ENCODE measurements at regions not wholly inside any gene's neighbourhood (a gene's known extent, or its start where the extent isn't known, plus 50 kb on each side); places are given as distances from the start of the nearest gene placed in this dataset.

GRCh38 chr12:127174881-127175280, 1092.1 kb upstream of the TMEM132C start:
- TF ChIP-seq CTCF (IDR thresholded peaks at IDR 0.05) (no peak), POLR2A (IDR thresholded peaks at IDR 0.05) (no peak)
- Histone ChIP-seq H3K27me3 (peaks cover 0 to 13% (median 0%) of the 10 kb centered on the region in 4 donors), H3K36me3 (no peaks in the 10 kb centered on the region), H3K4me3 (no peak overlapping the region), H3K27ac (no peak overlapping the region), H3K4me1 (no peaks in the 10 kb centered on the region), H3K9me3 (peaks cover 0 to 22% (median 19%) of the 10 kb centered on the region in 3 donors)
- DNase-seq: no peak
- intact Hi-C loops (cut with DNase I): no loop called here
- WGBS, 2 donors: 69 to 70% methylated on average over 6 of the region's 6 CpGs

- Histone ChIP-seq H3K27ac (no peak overlapping the region), H3K9me3 (peaks cover 0 to 22% (median 19%) of the 10 kb centered on the region in 3 donors), H3K27me3 (peaks cover 0 to 8% (median 0%) of the 10 kb centered on the region in 4 donors), H3K36me3 (no peaks in the 10 kb centered on the region), H3K4me3 (no peak overlapping the region), H3K4me1 (no peaks in the 10 kb centered on the region)
- TF ChIP-seq POLR2A (IDR thresholded peaks at IDR 0.05): no peak
- TF ChIP-seq CTCF (IDR thresholded peaks at IDR 0.05): no peak
- 81 to 90% methylated on average over 4 of the region's 4 CpGs for WGBS, 2 donors
- intact Hi-C loops (cut with DNase I): no loop called here
- no peak for DNase-seq
These were observed 1091.6 kb upstream of the TMEM132C start for GRCh38 chr12:127175361-127175760.

DNA sequence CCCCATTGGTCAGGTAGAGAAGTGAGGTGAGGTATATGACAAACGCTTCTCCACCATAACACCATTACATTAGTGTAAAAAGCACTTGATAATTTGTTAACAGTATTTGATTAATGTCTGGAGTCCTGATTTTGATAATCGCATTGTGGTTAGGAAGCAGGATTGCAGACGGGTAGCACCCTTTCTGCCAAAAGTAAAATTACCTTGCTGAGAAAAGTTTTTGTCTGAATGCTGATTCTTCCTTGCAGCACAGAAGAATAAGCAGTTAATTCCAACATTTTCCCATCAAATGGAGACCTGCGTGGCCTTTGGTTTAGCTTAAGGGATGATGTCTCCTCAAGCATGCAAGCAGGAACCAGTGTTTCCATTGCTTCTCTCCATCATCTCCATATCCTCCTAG, 1090.2 kb upstream of the TMEM132C start:
- intact Hi-C loops (cut with DNase I): no loop called here
- no peak overlapping the region for H3K27ac ChIP-seq
- no peaks in the 10 kb centered on the region for H3K4me1 ChIP-seq
- no peaks in the 10 kb centered on the region for H3K27me3 ChIP-seq
- TF ChIP-seq CTCF (IDR thresholded peaks at IDR 0.05) (no peak), POLR2A (IDR thresholded peaks at IDR 0.05) (no peak)
- no peaks in the 10 kb centered on the region for H3K36me3 ChIP-seq
- H3K4me3 ChIP-seq: no peak overlapping the region
- no peak for DNase-seq
- 90 to 94% methylated on average over 4 of the region's 4 CpGs for WGBS, 2 donors
- H3K9me3 ChIP-seq: peaks cover 0 to 22% (median 19%) of the 10 kb centered on the region in 3 donors

- WGBS, 2 donors: 77 to 80% methylated on average over 5 of the region's 5 CpGs
These were observed 1088.9 kb upstream of the TMEM132C start for GRCh38 chr12:127178052-127178451.

DNA sequence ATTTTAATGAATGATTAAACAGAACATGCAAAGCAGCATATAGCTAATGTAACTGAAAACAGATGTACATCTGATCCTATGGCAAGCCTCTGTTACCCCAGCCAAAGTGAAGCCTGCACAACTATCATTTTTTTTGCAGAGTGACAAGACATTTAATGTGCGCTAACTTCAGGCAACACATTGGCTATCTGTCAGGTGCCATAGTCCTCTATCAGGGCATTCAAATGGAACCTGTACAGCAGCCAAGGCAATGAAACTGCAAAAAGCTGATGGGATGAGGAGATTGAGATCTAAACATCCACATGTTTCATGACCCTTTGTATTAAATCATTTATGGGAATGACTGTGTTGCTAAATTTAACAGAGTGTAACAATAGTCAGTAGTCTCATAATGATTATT, 1088.5 kb upstream of the TMEM132C start:
- Histone ChIP-seq H3K4me1 (no peaks in the 10 kb centered on the region), H3K9me3 (peaks cover 0 to 22% (median 19%) of the 10 kb centered on the region in 3 donors), H3K27me3 (no peaks in the 10 kb centered on the region), H3K4me3 (no peak overlapping the region), H3K36me3 (no peaks in the 10 kb centered on the region), H3K27ac (no peak overlapping the region)
- 80 to 100% methylated on average over 1 of the region's 1 CpG for WGBS, 2 donors
- intact Hi-C loops (cut with DNase I): no loop called here
- TF ChIP-seq CTCF (IDR thresholded peaks at IDR 0.05): no peak
- TF ChIP-seq POLR2A (IDR thresholded peaks at IDR 0.05): no peak
- DNase-seq: no peak

More at GRCh38 chr12:127178052-127178451, 1088.9 kb upstream of the TMEM132C start:
- no peaks in the 10 kb centered on the region for H3K4me1 ChIP-seq
- DNase-seq: no peak
- peaks cover 0 to 22% (median 19%) of the 10 kb centered on the region in 3 donors for H3K9me3 ChIP-seq
- no peak overlapping the region for H3K4me3 ChIP-seq
- no peak for TF ChIP-seq POLR2A (IDR thresholded peaks at IDR 0.05)
- TF ChIP-seq CTCF (IDR thresholded peaks at IDR 0.05): no peak
- intact Hi-C loops (cut with DNase I): no loop called here
- H3K27ac ChIP-seq: no peak overlapping the region
- H3K36me3 ChIP-seq: no peaks in the 10 kb centered on the region
- H3K27me3 ChIP-seq: no peaks in the 10 kb centered on the region
